Neural cell (in vitro differentiated cells): ENCODE measurements at regions not wholly inside any gene's neighbourhood (a gene's known extent, or its start where the extent isn't known, plus 50 kb on each side); places are given as distances from the start of the nearest gene placed in this dataset.

Experiments
- H2AFZ ChIP-seq: fragments of 200-600, 300-800 bp; sonication (generic), shearing (Covaris generic); 2 replicates; pipeline ENCODE4 v1.6.0; 2014; ENCODE audit warnings: low read depth, mild to moderate bottlenecking, antibody characterized with exemption, low read length, moderate library complexity
- H3F3A ChIP-seq: fragments of 200-600 bp; shearing (Covaris generic); 2 replicates; pipeline ENCODE4 v1.6.1; 2016; ENCODE audit warnings: mild to moderate bottlenecking, moderate library complexity, mixed read lengths, antibody characterized with exemption, low read length; ENCODE audit not compliant: insufficient read depth, poor library complexity, severe bottlenecking
- H3K27ac ChIP-seq: fragments of 200-600, 300-800 bp; sonication (generic), shearing (Covaris generic); 2 replicates; pipeline ENCODE4 v1.5.1; 2014; ENCODE audit warnings: mild to moderate bottlenecking, low read length, moderate library complexity
- H3K27me3 ChIP-seq: fragments of 300-800, 200-600 bp; sonication (generic), shearing (Covaris generic); 2 replicates; pipeline ENCODE4 v1.6.0; 2014; ENCODE audit warnings: mild to moderate bottlenecking, low read depth, low read length, moderate library complexity; ENCODE audit not compliant: insufficient read depth
- H3K36me3 ChIP-seq: fragments of 300-800, 200-600 bp; sonication (generic), shearing (Covaris generic); 2 replicates; pipeline ENCODE4 v1.5.1; 2014; ENCODE audit warnings: mild to moderate bottlenecking, antibody characterized with exemption, low read length, moderate library complexity; ENCODE audit not compliant: insufficient read depth
- H3K4me2 ChIP-seq: fragments of 300-800, 200-600 bp; sonication (generic), shearing (Covaris generic); 2 replicates; pipeline ENCODE4 v1.6.0; 2014; ENCODE audit warnings: mild to moderate bottlenecking, low read length
- H3K4me3 ChIP-seq: fragments of 300-800, 200-600 bp; sonication (generic), shearing (Covaris generic); 2 replicates; pipeline ENCODE4 v1.5.1; 2014; ENCODE audit warnings: mild to moderate bottlenecking, low read length, moderate library complexity
- H3K79me2 ChIP-seq: fragments of 200-600 bp; shearing (Covaris generic); replicated peaks from 2 replicates; pipeline ENCODE4 v1.6.0; 2014; ENCODE audit warnings: mild to moderate bottlenecking, low read length, moderate library complexity; ENCODE audit not compliant: insufficient read depth
- H3K9ac ChIP-seq: fragments of 300-800, 200-600 bp; sonication (generic), shearing (Covaris generic); 2 replicates; pipeline ENCODE4 v1.6.1; 2016; ENCODE audit warnings: mild to moderate bottlenecking, low read length, mixed read lengths
- H3K9me2 ChIP-seq: fragments of 200-600 bp; shearing (Covaris generic); 2 replicates; pipeline ENCODE4 v1.6.1; 2016; ENCODE audit warnings: mild to moderate bottlenecking, low read length, mixed read lengths; ENCODE audit not compliant: insufficient read depth
- H3K9me3 ChIP-seq: fragments of 200-600, 300-800 bp; sonication (generic), shearing (Covaris generic); 2 replicates; pipeline ENCODE4 v1.6.1; 2016; ENCODE audit warnings: mild to moderate bottlenecking, mixed run types, low read length, moderate library complexity, mixed read lengths
- H4K20me1 ChIP-seq: fragments of 200-600 bp; shearing (Covaris generic); 2 replicates; pipeline ENCODE4 v1.6.1; 2016; ENCODE audit warnings: mild to moderate bottlenecking, mixed run types; ENCODE audit not compliant: insufficient read depth
- CTCF ChIP-seq: fragments of 450-650 bp; IDR thresholded peaks from 2 replicates; pipeline ENCODE4 v1.5.1; 2014; ENCODE audit warnings: antibody characterized with exemption, mild to moderate bottlenecking, moderate library complexity; ENCODE audit not compliant: poor library complexity, severe bottlenecking
- EP300 ChIP-seq: fragments of 450-650 bp; conservative IDR thresholded peaks from 2 replicates; pipeline ENCODE4 v1.6.1; 2014; ENCODE audit warnings: antibody characterized with exemption, mild to moderate bottlenecking, moderate library complexity; ENCODE audit not compliant: poor library complexity, severe bottlenecking
- EZH2 ChIP-seq: fragments of 200-600, 300-800 bp; shearing (Covaris generic), sonication (generic); IDR thresholded peaks from 2 replicates; pipeline ENCODE4 v1.6.1; 2014; ENCODE audit warnings: antibody characterized with exemption, low read length, borderline replicate concordance, mild to moderate bottlenecking; ENCODE audit not compliant: insufficient read depth, poor library complexity, severe bottlenecking
- MXI1 ChIP-seq: fragments of 450-650 bp; conservative IDR thresholded peaks from 2 replicates; pipeline ENCODE4 v1.6.1; 2014; ENCODE audit warnings: antibody characterized with exemption, mild to moderate bottlenecking; ENCODE audit not compliant: poor library complexity, severe bottlenecking
- POLR2AphosphoS5 ChIP-seq: IDR thresholded peaks from 2 replicates; pipeline ENCODE4 v1.6.1; 2012
- RAD21 ChIP-seq: fragments of 450-650 bp; conservative IDR thresholded peaks from 2 replicates; pipeline ENCODE4 v1.6.1; 2014; ENCODE audit warnings: antibody characterized with exemption, mild to moderate bottlenecking, moderate library complexity
- REST ChIP-seq: IDR thresholded peaks from 2 replicates; pipeline ENCODE4 v1.6.1; 2012; ENCODE audit warnings: borderline replicate concordance
- SMC3 ChIP-seq: fragments of 450-650 bp; conservative IDR thresholded peaks from 2 replicates; pipeline ENCODE4 v1.6.1; 2014; ENCODE audit warnings: antibody characterized with exemption, mild to moderate bottlenecking, moderate library complexity; ENCODE audit not compliant: poor library complexity
- TAF1 ChIP-seq: IDR thresholded peaks from 2 replicates; pipeline ENCODE4 v1.6.1; 2012; ENCODE audit warnings: low read depth

- Histone ChIP-seq H3K36me3 (no peaks in the 10 kb centered on the region), H3K9ac (no peak overlapping the region), H3K27ac (no peak overlapping the region), H2AFZ (no peak overlapping the region), H3K9me2 (no peaks in the 10 kb centered on the region), H3K27me3 (no peaks in the 10 kb centered on the region), H3K79me2 (no peaks in the 10 kb centered on the region), H3K4me2 (no peak overlapping the region), H3F3A (no peaks in the 10 kb centered on the region), H3K9me3 (no peaks in the 10 kb centered on the region), H4K20me1 (no peaks in the 10 kb centered on the region), H3K4me3 (no peak overlapping the region)
- TF ChIP-seq CTCF (no peak), POLR2AphosphoS5 (no peak), EP300 (no peak), REST (no peak), SMC3 (no peak), RAD21 (no peak), TAF1 (no peak), EZH2 (no peak), MXI1 (no peak)
Measured at GRCh38 chr6:9708600-9708999, 706.3 kb downstream of the TFAP2A start.

- Histone ChIP-seq H3F3A (no peaks in the 10 kb centered on the region), H3K9ac (no peak overlapping the region), H3K9me2 (no peaks in the 10 kb centered on the region), H3K4me3 (no peak overlapping the region), H2AFZ (no peak overlapping the region), H3K79me2 (no peaks in the 10 kb centered on the region), H3K9me3 (no peaks in the 10 kb centered on the region), H3K4me2 (no peak overlapping the region), H3K27me3 (no peaks in the 10 kb centered on the region), H3K36me3 (no peaks in the 10 kb centered on the region), H3K27ac (no peak overlapping the region), H4K20me1 (no peaks in the 10 kb centered on the region)
- TF ChIP-seq CTCF (no peak), TAF1 (no peak), EP300 (no peak), SMC3 (no peak), RAD21 (no peak), EZH2 (no peak), POLR2AphosphoS5 (no peak), MXI1 (no peak), REST (no peak)
Measured at GRCh38 chr6:9704989-9705388, 709.9 kb downstream of the TFAP2A start.
